ENCODE measurements at regions not wholly inside any gene's neighbourhood (a gene's known extent, or its start where the extent isn't known, plus 50 kb on each side); places are given as distances from the start of the nearest gene placed in this dataset.

DNA sequence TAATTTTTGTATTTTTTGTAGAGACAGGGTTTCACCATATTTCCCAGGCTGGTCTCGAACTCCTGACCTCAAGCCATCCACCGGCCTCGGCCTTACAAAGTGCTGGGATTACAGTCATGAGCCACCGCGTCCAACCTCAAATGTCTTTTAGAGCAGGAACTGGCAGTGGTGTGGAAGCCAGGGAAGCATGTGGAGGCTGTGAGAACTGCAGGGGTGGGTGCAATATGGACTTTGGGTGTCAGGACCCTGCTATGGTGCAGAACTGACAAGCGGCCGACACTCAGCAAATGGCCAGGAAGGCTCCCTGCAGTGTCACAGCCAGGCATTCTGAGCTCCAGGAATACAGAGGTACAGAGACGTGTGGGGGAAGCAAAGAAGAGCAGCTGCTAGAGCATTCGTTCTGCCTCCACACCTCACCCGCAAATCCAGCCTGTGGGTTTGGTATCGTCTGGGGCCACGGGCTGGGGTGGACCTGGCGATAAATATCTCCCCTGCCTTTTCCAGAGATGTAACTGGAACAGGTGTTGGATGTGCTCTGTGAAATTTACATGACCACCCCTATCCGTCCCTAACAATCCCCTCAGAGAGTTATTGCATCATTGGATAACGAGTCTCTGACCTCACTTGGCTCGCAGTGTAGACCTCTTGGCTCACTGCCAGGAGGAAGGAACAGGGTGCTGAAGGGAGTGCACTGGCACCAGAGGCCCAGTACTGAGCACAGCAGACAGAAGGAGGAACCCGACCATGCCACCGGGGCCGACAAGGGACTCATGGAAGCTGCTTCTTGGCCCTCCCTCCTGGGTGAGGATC is 624.7 kb upstream of the B3GAT1 start:
- H3K4me1 ChIP-seq, result no peaks in the 10 kb centered on the region
- no peaks in the 10 kb centered on the region for H3K9me3 Mint-ChIP-seq
- peaks cover 13% of the 10 kb centered on the region for H3K4me1 Mint-ChIP-seq
- no peaks in the 10 kb centered on the region for H3K36me3 Mint-ChIP-seq
- no peak overlapping the region for H3K4me2 ChIP-seq
- H4K20me1 ChIP-seq (ENCODE audit: low read depth), result no peaks in the 10 kb centered on the region
- no peaks in the 10 kb centered on the region for H3K36me3 ChIP-seq
- H3K27me3 Mint-ChIP-seq (ENCODE audit: insufficient read depth, low read depth), result peaks cover 15% of the 10 kb centered on the region
- H3K79me2 ChIP-seq (ENCODE audit: low read depth), result no peaks in the 10 kb centered on the region
- H3K9ac ChIP-seq, result no peak overlapping the region
- H3K27ac ChIP-seq, result no peak overlapping the region
- H3K9me3 ChIP-seq (ENCODE audit: low read depth), result no peaks in the 10 kb centered on the region
- H2AFZ ChIP-seq (replicated peaks), result no peak overlapping the region
- no peaks in the 10 kb centered on the region for H3K27me3 ChIP-seq
- no peak overlapping the region for H3K27ac Mint-ChIP-seq
- DNase-seq (ENCODE audit: low spot score), result no peak
- no peak overlapping the region for H3K4me3 Mint-ChIP-seq
- no peak overlapping the region for H3K4me3 ChIP-seq
- H3F3A ChIP-seq (ENCODE audit: low read depth), result no peaks in the 10 kb centered on the region
- TF ChIP-seq EZH2phosphoT487 (IDR thresholded peaks at IDR 0.05) (no peak), EZH2 (IDR thresholded peaks at IDR 0.05) (no peak)
- TF ChIP-seq, protein P1, sequence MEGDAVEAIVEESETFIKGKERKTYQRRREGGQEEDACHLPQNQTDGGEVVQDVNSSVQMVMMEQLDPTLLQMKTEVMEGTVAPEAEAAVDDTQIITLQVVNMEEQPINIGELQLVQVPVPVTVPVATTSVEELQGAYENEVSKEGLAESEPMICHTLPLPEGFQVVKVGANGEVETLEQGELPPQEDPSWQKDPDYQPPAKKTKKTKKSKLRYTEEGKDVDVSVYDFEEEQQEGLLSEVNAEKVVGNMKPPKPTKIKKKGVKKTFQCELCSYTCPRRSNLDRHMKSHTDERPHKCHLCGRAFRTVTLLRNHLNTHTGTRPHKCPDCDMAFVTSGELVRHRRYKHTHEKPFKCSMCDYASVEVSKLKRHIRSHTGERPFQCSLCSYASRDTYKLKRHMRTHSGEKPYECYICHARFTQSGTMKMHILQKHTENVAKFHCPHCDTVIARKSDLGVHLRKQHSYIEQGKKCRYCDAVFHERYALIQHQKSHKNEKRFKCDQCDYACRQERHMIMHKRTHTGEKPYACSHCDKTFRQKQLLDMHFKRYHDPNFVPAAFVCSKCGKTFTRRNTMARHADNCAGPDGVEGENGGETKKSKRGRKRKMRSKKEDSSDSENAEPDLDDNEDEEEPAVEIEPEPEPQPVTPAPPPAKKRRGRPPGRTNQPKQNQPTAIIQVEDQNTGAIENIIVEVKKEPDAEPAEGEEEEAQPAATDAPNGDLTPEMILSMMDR (IDR thresholded peaks at IDR 0.05), result no peak

DNA sequence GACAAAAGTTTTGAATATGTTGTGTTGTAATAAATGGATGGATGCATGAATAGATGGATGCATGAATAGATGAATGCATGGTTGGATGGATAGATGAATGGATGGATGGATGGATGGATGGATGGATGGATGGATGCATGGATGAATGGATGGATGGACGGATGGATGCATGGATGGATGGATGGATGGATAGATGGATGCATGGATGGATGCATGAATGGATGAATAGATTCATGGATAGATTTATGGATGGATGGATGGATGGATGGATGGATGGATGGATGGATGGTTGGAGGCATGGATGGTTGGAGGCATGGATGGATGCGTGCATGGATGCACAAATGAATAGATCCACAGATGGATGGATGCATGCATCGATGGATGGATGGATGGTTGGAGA is 623.2 kb upstream of the B3GAT1 start:
- H3K27me3 Mint-ChIP-seq (ENCODE audit: insufficient read depth, low read depth), result peaks cover 15% of the 10 kb centered on the region
- Histone ChIP-seq H3K27ac (no peak overlapping the region), H3K36me3 (no peaks in the 10 kb centered on the region), H2AFZ (replicated peaks) (no peak overlapping the region), H3F3A (ENCODE audit: low read depth) (no peaks in the 10 kb centered on the region), H3K27me3 (no peaks in the 10 kb centered on the region), H3K9me3 (ENCODE audit: low read depth) (no peaks in the 10 kb centered on the region), H4K20me1 (ENCODE audit: low read depth) (no peaks in the 10 kb centered on the region), H3K9ac (no peak overlapping the region), H3K4me1 (no peaks in the 10 kb centered on the region), H3K4me2 (no peak overlapping the region), H3K4me3 (no peak overlapping the region), H3K79me2 (ENCODE audit: low read depth) (no peaks in the 10 kb centered on the region)
- H3K4me3 Mint-ChIP-seq, result no peak overlapping the region
- H3K36me3 Mint-ChIP-seq, result no peaks in the 10 kb centered on the region
- DNase-seq (ENCODE audit: low spot score), result no peak
- H3K27ac Mint-ChIP-seq, result no peak overlapping the region
- H3K4me1 Mint-ChIP-seq, result peaks cover 13% of the 10 kb centered on the region
- TF ChIP-seq, protein P1 (IDR thresholded peaks at IDR 0.05), result no peak
- TF ChIP-seq EZH2 (IDR thresholded peaks at IDR 0.05), result no peak
- TF ChIP-seq EZH2phosphoT487 (IDR thresholded peaks at IDR 0.05), result no peak
- no peaks in the 10 kb centered on the region for H3K9me3 Mint-ChIP-seq

DNA sequence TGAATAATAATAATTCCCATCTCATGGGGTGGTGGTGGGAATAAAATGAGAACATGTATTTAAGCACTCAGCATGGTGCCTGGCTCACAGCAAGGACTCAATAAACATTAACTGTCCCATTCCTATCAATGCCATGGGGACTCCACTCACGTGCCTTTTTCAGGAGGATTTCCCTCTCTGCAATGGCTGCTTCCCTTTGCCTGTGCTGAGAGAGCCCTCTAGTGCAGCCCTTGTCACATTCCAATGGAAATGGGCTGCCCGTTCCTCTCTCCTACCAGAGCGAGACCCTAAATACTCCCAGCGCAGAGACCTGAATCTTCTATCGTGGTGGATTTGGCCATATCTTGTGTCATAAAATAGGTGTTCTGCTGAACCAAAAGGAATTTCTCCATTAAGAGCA is 621.5 kb upstream of the B3GAT1 start:
- Histone ChIP-seq H2AFZ (replicated peaks) (no peak overlapping the region), H4K20me1 (ENCODE audit: low read depth) (no peaks in the 10 kb centered on the region), H3K9me3 (ENCODE audit: low read depth) (no peaks in the 10 kb centered on the region), H3K4me1 (no peaks in the 10 kb centered on the region), H3F3A (ENCODE audit: low read depth) (no peaks in the 10 kb centered on the region), H3K79me2 (ENCODE audit: low read depth) (no peaks in the 10 kb centered on the region), H3K4me2 (no peak overlapping the region), H3K27ac (no peak overlapping the region), H3K27me3 (no peaks in the 10 kb centered on the region), H3K4me3 (no peak overlapping the region), H3K9ac (no peak overlapping the region), H3K36me3 (no peaks in the 10 kb centered on the region)
- Mint-ChIP-seq H3K36me3 (no peaks in the 10 kb centered on the region), H3K4me1 (peaks cover 13% of the 10 kb centered on the region), H3K9me3 (no peaks in the 10 kb centered on the region), H3K27ac (no peak overlapping the region), H3K4me3 (no peak overlapping the region), H3K27me3 (ENCODE audit: insufficient read depth, low read depth) (peaks cover 15% of the 10 kb centered on the region)
- TF ChIP-seq EZH2 (IDR thresholded peaks at IDR 0.05) (no peak), EZH2phosphoT487 (IDR thresholded peaks at IDR 0.05) (no peak)
- TF ChIP-seq, protein P1 (IDR thresholded peaks at IDR 0.05), result peak; percentile 71
- DNase-seq (ENCODE audit: low spot score), result peak; percentile 76
